Mesothelial cell of epicardium (in vitro differentiated cells): ENCODE measurements at regions not wholly inside any gene's neighbourhood (a gene's known extent, or its start where the extent isn't known, plus 50 kb on each side); places are given as distances from the start of the nearest gene placed in this dataset.
"Not testable (repeated sequence)": the region's sequence is repeated elsewhere in the genome, so short reads cannot be mapped to it uniquely, and the experiment has no call there.

ENCODE experiments used
- DNase-seq, 2 experiments: peaks; one replicate each; pipeline ENCODE4 v3.0.0; 2021; ENCODE audit warnings: low spot score in 2 of 2; ENCODE audit not compliant: unreplicated experiment in 2 of 2
- H3K27ac Mint-ChIP-seq: 2 replicates; pipeline ENCODE4 v1.8.0; 2021; ENCODE audit warnings: mixed read lengths
- H3K27me3 Mint-ChIP-seq: 2 replicates; pipeline ENCODE4 v1.8.0; 2021; ENCODE audit warnings: low read depth, mixed read lengths
- H3K36me3 Mint-ChIP-seq: 2 replicates; pipeline ENCODE4 v1.8.0; 2021; ENCODE audit warnings: mixed read lengths
- H3K4me1 Mint-ChIP-seq: 2 replicates; pipeline ENCODE4 v1.8.0; 2021; ENCODE audit warnings: mixed read lengths
- H3K4me3 Mint-ChIP-seq: 2 replicates; pipeline ENCODE4 v1.8.0; 2021; ENCODE audit warnings: mild to moderate bottlenecking, moderate library complexity, mixed read lengths
- H3K9me3 Mint-ChIP-seq: 2 replicates; pipeline ENCODE4 v1.8.0; 2021; ENCODE audit warnings: mixed read lengths
- TF ChIP-seq, protein P1 (sequence below): fragments of 200-600 bp; sonication (generic); IDR thresholded peaks from one replicate; pipeline ENCODE4 v1.5.0; 2021; ENCODE audit warnings: antibody characterized with exemption; ENCODE audit not compliant: unreplicated experiment

DNA sequence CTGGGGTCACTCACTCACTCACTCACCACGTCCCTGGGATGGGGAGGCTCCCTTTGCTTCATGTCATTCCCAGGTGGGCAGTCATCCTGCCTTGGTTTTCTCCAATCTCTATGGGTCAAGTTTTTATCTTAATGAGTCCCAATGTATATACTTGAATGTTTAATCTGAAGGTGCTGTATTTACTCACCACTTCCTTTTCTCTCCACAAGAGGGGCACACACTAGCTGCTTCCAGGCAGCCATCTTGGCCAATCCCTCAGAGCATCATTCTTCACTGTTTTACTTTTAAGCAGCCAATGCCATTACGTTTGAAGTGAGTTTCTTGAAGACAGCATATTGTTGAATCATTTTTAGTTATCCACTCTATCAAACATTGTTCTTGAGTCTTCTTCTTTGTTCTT lies 153.4 kb upstream of the ARSJ start:
- H3K27me3 Mint-ChIP-seq: no peaks in the 10 kb centered on the region
- peaks cover 35% of the 10 kb centered on the region for H3K9me3 Mint-ChIP-seq
- H3K4me3 Mint-ChIP-seq: no peak overlapping the region
- no peak overlapping the region for H3K27ac Mint-ChIP-seq
- H3K4me1 Mint-ChIP-seq: peaks cover 8% of the 10 kb centered on the region
- H3K36me3 Mint-ChIP-seq: no peaks in the 10 kb centered on the region
- no peak for DNase-seq
- TF ChIP-seq, protein P1, sequence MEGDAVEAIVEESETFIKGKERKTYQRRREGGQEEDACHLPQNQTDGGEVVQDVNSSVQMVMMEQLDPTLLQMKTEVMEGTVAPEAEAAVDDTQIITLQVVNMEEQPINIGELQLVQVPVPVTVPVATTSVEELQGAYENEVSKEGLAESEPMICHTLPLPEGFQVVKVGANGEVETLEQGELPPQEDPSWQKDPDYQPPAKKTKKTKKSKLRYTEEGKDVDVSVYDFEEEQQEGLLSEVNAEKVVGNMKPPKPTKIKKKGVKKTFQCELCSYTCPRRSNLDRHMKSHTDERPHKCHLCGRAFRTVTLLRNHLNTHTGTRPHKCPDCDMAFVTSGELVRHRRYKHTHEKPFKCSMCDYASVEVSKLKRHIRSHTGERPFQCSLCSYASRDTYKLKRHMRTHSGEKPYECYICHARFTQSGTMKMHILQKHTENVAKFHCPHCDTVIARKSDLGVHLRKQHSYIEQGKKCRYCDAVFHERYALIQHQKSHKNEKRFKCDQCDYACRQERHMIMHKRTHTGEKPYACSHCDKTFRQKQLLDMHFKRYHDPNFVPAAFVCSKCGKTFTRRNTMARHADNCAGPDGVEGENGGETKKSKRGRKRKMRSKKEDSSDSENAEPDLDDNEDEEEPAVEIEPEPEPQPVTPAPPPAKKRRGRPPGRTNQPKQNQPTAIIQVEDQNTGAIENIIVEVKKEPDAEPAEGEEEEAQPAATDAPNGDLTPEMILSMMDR: peak; percentile 18

DNA sequence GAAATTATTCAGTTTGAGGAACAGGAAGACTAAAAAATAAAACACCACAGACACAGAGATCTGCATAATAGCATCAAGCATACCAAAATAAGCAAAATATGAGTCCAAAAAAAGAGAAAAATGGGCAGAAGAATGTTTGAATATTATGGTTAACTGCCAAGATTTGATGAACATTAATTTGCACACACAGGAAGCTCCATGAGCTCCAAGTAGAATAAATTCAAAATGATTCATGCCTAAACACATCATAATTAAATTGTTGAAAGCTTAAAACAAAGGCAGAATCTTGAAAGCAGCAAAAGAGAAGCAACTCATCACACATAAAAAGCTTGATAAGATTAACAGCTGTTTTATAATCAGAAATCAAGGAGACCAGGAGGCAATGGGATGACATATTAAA lies 156.6 kb upstream of the ARSJ start:
- peaks cover 10% of the 10 kb centered on the region for H3K9me3 Mint-ChIP-seq
- H3K4me3 Mint-ChIP-seq: no peak overlapping the region
- H3K27ac Mint-ChIP-seq: no peak overlapping the region
- DNase-seq: no peak
- no peaks in the 10 kb centered on the region for H3K27me3 Mint-ChIP-seq
- no peaks in the 10 kb centered on the region for H3K36me3 Mint-ChIP-seq
- TF ChIP-seq, protein P1: no peak
- H3K4me1 Mint-ChIP-seq: peaks cover 8% of the 10 kb centered on the region

DNA sequence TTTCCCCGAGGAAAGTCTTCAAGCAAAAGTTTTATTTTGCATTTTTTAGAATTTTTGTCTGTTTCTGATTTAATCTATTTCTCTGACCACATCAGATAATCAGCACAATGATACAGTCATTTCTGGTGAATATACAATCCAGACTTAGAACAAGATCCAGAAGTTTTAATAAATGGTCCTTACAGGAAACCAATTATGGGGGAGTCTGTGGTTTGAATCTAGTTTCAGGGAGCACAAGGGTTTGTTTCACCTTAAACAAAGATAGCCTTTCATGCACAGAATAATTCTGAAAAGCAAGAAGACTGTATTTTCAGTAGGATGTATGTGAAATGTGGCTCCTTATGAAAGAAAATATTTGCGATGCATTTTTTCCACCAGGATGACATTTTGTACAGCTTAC lies 158.5 kb upstream of the ARSJ start:
- Mint-ChIP-seq H3K27ac (no peak overlapping the region), H3K36me3 (no peaks in the 10 kb centered on the region), H3K4me1 (peaks cover 8% of the 10 kb centered on the region), H3K27me3 (no peaks in the 10 kb centered on the region), H3K4me3 (no peak overlapping the region), H3K9me3 (peaks cover 14% of the 10 kb centered on the region)
- no peak for DNase-seq
- TF ChIP-seq, protein P1: no peak

DNA sequence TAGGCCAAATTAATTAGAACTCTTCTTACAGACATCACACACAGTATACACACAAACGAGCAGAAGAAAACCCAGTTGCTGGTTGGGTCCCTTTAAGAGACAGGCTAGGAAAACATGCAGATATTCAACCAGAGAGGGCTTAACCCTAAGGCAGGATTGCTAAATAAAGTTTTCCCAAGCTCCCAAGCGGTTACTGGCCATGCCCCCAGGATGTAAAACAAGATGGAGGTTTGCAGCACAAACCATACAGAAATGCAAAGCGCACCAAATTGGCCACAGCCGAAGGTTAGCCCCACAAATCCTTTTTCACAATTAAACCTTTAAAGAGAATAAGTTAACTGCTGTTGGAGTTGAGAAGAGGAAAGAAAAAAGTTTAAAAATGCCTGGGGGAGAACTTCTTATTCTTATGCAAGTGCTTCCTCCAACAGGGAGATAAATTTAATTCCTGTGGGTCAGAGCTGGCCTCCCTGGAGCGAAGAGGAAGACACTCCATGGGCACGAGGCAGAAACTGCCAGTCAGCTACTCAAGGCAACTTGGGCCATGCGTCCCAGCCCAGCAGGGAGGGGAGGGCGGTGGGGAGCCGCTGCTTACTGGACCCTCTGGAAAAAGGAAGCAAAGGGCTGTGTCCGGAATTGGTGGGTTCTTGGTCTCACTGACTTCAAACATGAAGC lies 167.6 kb upstream of the ARSJ start:
- no peak overlapping the region for H3K4me3 Mint-ChIP-seq
- H3K4me1 Mint-ChIP-seq: no peaks in the 10 kb centered on the region
- H3K27ac Mint-ChIP-seq: no peak overlapping the region
- TF ChIP-seq, protein P1: no peak
- H3K9me3 Mint-ChIP-seq: peaks cover 10% of the 10 kb centered on the region
- no peak for DNase-seq
- H3K27me3 Mint-ChIP-seq: no peaks in the 10 kb centered on the region
- no peaks in the 10 kb centered on the region for H3K36me3 Mint-ChIP-seq

DNA sequence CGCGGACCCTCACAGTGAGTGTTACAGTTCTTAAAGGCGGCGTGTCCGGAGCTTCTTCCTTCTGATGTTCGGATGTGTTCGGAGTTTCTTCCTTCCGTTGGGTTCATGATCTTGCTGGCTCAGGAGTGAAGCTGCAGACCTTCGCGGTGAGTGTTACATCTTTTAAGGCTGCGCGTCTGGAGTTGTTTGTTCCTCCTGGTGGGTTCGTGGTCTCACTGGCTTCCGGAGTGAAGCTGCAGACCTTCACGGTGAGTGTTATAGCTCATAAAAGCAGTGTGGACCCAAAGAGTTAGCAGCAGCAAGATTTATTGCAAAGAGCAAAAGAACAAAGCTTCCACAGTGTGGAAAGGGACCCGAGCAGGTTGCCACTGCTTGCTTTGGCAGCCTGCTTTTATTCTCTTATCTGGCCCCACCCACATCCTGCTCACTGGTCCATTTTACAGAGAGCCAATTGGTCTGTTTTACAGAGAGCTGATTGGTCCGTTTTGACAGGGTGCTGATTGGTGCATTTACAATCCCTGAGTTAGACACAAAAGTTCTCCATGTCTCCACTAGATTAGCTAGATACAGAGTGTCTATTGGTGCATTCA lies 168.3 kb upstream of the ARSJ start:
- H3K9me3 Mint-ChIP-seq, H3K36me3 Mint-ChIP-seq, H3K4me1 Mint-ChIP-seq, H3K27me3 Mint-ChIP-seq, H3K27ac Mint-ChIP-seq, H3K4me3 Mint-ChIP-seq, DNase-seq: not testable (repeated sequence)

DNA sequence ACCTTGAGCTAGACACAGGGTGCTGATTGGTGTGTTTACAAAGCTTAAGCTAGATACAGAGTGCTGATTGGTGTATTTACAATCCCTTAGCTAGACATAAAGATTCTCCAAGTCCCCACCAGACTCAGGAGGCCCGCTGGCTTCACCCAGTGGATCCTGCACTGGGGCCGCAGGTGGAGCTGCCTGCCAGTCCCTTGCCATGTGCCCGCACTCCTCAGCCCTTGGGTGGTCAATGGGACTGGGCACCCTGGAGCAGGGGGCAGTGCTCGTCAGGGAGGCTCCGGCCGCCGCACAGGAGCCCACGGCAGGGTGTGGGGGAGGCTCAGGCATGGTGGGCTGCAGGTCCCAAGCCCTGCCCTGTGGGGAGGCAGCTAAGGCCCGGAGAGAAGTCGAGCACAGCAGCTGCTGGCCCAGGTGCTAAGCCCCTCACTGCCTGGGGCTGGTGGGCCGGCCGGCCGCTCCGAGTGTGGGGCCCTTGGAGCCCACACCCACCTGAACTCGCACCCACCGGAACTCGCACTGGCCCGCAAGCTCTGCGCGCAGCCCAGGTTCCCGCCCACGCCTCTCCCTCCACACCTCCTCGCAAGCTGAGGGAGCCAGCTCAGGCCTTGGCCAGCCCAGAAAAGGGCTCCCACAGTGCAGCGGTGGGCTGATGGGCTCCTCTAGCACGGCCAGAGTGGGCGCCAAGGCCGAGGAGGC lies 169.1 kb upstream of the ARSJ start:
- H3K27ac Mint-ChIP-seq, H3K36me3 Mint-ChIP-seq, H3K4me1 Mint-ChIP-seq, H3K4me3 Mint-ChIP-seq, H3K27me3 Mint-ChIP-seq, DNase-seq, H3K9me3 Mint-ChIP-seq: not testable (repeated sequence)
